GM19324 (cell line): ENCODE measurements at regions not wholly inside any gene's neighbourhood (a gene's known extent, or its start where the extent isn't known, plus 50 kb on each side); places are given as distances from the start of the nearest gene placed in this dataset.
"Not testable (repeated sequence)": the region's sequence is repeated elsewhere in the genome, so short reads cannot be mapped to it uniquely, and the experiment has no call there.

Experiments used
- ATAC-seq: cut with Tn5 transposase; IDR thresholded peaks from one replicate; pipeline ENCODE4 v1.9.1; 2021; ENCODE audit warnings: mild to moderate bottlenecking, moderate library complexity; ENCODE audit not compliant: unreplicated experiment, low FRiP score

GRCh38 chr10:55966101-55966500, 395.0 kb downstream of the ZWINT start:
- ATAC-seq: no peak

- ATAC-seq: no peak
Measured at GRCh38 chr10:55943403-55943802, 417.7 kb downstream of the ZWINT start.

GRCh38 chr10:55929291-55929690, 431.8 kb downstream of the ZWINT start:
- no peak for ATAC-seq

- ATAC-seq: not testable (repeated sequence)
Measured at GRCh38 chr10:55899472-55900147, 461.4 kb downstream of the ZWINT start.

- ATAC-seq: no peak
Measured at GRCh38 chr10:55897490-55897921, 463.6 kb downstream of the ZWINT start.

GRCh38 chr10:55892276-55892675, 468.8 kb downstream of the ZWINT start:
- ATAC-seq: no peak

GRCh38 chr10:55881588-55881987, 479.5 kb downstream of the ZWINT start:
- no peak for ATAC-seq

GRCh38 chr10:55873485-55873884, 487.6 kb downstream of the ZWINT start:
- ATAC-seq: no peak

- ATAC-seq: no peak
Measured at GRCh38 chr10:55870186-55870585, 490.9 kb downstream of the ZWINT start.

- no peak for ATAC-seq
Measured at GRCh38 chr10:55867848-55868247, 493.2 kb downstream of the ZWINT start.

GRCh38 chr10:55858730-55859129, 502.3 kb downstream of the ZWINT start:
- ATAC-seq: no peak

GRCh38 chr10:55852900-55853299, 508.2 kb downstream of the ZWINT start:
- no peak for ATAC-seq

- no peak for ATAC-seq
Measured at GRCh38 chr10:55837273-55837672, 523.8 kb downstream of the ZWINT start.

GRCh38 chr10:55822096-55822495, 539.0 kb downstream of the ZWINT start:
- no peak for ATAC-seq

- ATAC-seq: no peak
Measured at GRCh38 chr10:55820478-55820877, 540.6 kb downstream of the ZWINT start.

GRCh38 chr10:55820071-55820470, 541.0 kb downstream of the ZWINT start:
- no peak for ATAC-seq

GRCh38 chr10:55813451-55814170, 547.4 kb downstream of the ZWINT start:
- ATAC-seq: no peak

- ATAC-seq: no peak
Measured at GRCh38 chr10:55803055-55803454, 558.0 kb downstream of the ZWINT start.

- no peak for ATAC-seq
Measured at GRCh38 chr10:55801353-55801661, 559.8 kb downstream of the ZWINT start.

- ATAC-seq: no peak
Measured at GRCh38 chr10:55800602-55801352, 560.3 kb downstream of the ZWINT start.

GRCh38 chr10:55793024-55793423, 568.0 kb downstream of the ZWINT start:
- ATAC-seq: no peak

- ATAC-seq: not testable (repeated sequence)
Measured at GRCh38 chr10:55790276-55790675, 570.8 kb downstream of the ZWINT start.
